Osteocyte (in vitro differentiated cells): ENCODE measurements at regions not wholly inside any gene's neighbourhood (a gene's known extent, or its start where the extent isn't known, plus 50 kb on each side); places are given as distances from the start of the nearest gene placed in this dataset.

Source experiments
- DNase-seq: peaks from one replicate; pipeline ENCODE4 v3.0.0; 2021; ENCODE audit warnings: mixed read lengths; ENCODE audit not compliant: unreplicated experiment; ENCODE audit errors: extremely low spot score
- H3K27ac Mint-ChIP-seq: one replicate; pipeline ENCODE4 v1.8.0; 2021; ENCODE audit warnings: mild to moderate bottlenecking, mixed read lengths; ENCODE audit not compliant: unreplicated experiment
- H3K27me3 Mint-ChIP-seq: one replicate; pipeline ENCODE4 v1.8.0; 2021; ENCODE audit warnings: mixed read lengths; ENCODE audit not compliant: unreplicated experiment
- H3K36me3 Mint-ChIP-seq: one replicate; pipeline ENCODE4 v1.8.0; 2021; ENCODE audit warnings: mixed read lengths; ENCODE audit not compliant: unreplicated experiment
- H3K4me1 Mint-ChIP-seq: one replicate; pipeline ENCODE4 v1.8.0; 2021; ENCODE audit warnings: mixed read lengths; ENCODE audit not compliant: unreplicated experiment
- H3K4me3 Mint-ChIP-seq: one replicate; pipeline ENCODE4 v1.8.0; 2021; ENCODE audit warnings: mild to moderate bottlenecking, moderate library complexity, mixed read lengths; ENCODE audit not compliant: unreplicated experiment
- H3K9me3 Mint-ChIP-seq: one replicate; pipeline ENCODE4 v1.8.0; 2021; ENCODE audit warnings: mixed read lengths; ENCODE audit not compliant: unreplicated experiment
- TF ChIP-seq, protein P1 (sequence below): fragments of 200-600 bp; sonication (generic); IDR thresholded peaks from 2 replicates; pipeline ENCODE4 v1.5.0; 2021; ENCODE audit warnings: antibody characterized with exemption, mild to moderate bottlenecking, moderate library complexity

DNA sequence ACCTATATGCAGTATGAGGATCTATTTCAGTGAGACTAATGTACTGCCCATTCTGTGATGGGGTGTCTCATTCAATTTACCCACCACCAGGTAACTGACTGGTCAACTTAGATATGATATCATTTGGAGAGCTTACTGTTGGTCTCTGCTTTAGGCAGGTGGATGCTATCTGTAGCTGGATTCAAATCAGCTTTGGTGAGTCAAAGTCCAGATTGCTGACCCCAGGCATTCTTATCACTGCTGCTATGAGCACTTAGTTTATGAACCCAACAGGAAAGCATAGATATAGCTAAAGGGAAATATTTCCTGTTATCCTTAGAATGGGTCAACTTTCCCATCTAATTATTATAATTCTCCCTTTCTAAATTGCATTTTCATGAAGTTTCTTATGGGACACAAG is 1295.2 kb upstream of the SPRY2 start:
- Mint-ChIP-seq H3K36me3 (no peaks in the 10 kb centered on the region), H3K4me3 (no peak overlapping the region), H3K4me1 (no peaks in the 10 kb centered on the region), H3K9me3 (no peaks in the 10 kb centered on the region), H3K27me3 (no peaks in the 10 kb centered on the region), H3K27ac (no peak overlapping the region)
- TF ChIP-seq, protein P1, sequence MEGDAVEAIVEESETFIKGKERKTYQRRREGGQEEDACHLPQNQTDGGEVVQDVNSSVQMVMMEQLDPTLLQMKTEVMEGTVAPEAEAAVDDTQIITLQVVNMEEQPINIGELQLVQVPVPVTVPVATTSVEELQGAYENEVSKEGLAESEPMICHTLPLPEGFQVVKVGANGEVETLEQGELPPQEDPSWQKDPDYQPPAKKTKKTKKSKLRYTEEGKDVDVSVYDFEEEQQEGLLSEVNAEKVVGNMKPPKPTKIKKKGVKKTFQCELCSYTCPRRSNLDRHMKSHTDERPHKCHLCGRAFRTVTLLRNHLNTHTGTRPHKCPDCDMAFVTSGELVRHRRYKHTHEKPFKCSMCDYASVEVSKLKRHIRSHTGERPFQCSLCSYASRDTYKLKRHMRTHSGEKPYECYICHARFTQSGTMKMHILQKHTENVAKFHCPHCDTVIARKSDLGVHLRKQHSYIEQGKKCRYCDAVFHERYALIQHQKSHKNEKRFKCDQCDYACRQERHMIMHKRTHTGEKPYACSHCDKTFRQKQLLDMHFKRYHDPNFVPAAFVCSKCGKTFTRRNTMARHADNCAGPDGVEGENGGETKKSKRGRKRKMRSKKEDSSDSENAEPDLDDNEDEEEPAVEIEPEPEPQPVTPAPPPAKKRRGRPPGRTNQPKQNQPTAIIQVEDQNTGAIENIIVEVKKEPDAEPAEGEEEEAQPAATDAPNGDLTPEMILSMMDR = no peak
- no peak for DNase-seq

DNA sequence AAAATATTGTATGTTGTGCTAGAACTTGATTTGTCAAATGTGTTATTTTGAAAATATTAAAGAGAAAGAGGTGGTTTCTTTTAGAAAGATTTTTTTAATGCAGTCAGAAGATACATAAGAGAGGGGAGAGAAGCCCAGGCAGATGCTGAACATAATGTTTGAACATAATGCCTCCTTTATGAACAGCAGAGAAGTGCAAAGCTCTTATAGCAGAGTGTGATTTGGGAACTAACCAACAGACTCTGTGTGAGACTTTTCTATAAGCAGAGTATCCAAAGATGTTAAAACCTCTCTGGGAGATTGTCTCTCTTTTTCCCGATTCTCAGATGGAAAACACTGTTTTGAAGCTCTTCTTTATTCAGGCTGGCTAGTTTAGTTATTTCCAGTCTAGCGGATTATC is 1274.1 kb upstream of the SPRY2 start:
- DNase-seq = no peak
- Mint-ChIP-seq H3K9me3 (no peaks in the 10 kb centered on the region), H3K27me3 (peaks cover 5% of the 10 kb centered on the region), H3K27ac (no peak overlapping the region), H3K36me3 (no peaks in the 10 kb centered on the region), H3K4me1 (no peaks in the 10 kb centered on the region), H3K4me3 (no peak overlapping the region)
- TF ChIP-seq, protein P1 = no peak

DNA sequence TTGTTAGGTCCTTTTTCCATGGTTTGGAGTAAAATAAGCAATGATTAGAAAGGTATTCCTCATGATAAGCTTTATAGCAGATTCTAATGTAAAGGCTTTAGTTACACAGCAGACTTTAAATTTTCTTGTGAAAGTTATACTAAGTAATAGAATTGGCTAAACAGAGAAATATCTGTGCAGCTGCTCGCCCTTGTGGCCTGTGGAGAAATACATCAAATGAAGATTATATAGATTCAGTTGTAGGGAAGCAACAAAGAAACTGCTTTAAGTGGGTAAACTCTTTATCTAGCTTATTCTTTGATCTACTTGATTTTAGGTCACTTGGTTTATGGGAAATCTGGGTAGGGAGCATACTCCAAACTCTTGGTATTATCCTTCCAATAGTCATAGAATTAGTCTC is 1269.7 kb upstream of the SPRY2 start:
- no peak for DNase-seq
- TF ChIP-seq, protein P1 = peak; percentile 30
- no peak overlapping the region for H3K4me3 Mint-ChIP-seq
- H3K9me3 Mint-ChIP-seq = no peaks in the 10 kb centered on the region
- H3K36me3 Mint-ChIP-seq = no peaks in the 10 kb centered on the region
- H3K27ac Mint-ChIP-seq = no peak overlapping the region
- no peaks in the 10 kb centered on the region for H3K4me1 Mint-ChIP-seq
- peaks cover 5% of the 10 kb centered on the region for H3K27me3 Mint-ChIP-seq

DNA sequence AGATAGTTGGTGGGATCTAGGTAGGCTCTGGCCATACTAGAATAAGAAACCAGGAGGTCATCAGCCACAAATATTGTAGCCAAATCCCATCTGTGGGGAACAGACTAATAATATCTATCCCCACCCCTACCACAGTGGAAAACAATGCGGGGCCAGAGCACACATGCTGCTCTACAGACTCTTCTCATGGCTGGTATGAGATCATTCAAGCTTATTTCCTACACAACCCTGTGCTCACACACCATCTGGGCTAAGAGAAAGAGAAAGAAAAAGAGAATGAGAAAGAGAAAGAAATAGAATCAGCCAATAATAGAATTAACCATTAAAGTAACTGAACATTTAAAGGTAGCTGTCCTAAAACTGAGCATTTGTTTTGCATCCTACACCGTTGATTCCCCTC is 1268.4 kb upstream of the SPRY2 start:
- Mint-ChIP-seq H3K4me3 (no peak overlapping the region), H3K36me3 (no peaks in the 10 kb centered on the region), H3K9me3 (no peaks in the 10 kb centered on the region), H3K27ac (no peak overlapping the region), H3K27me3 (peaks cover 5% of the 10 kb centered on the region), H3K4me1 (no peaks in the 10 kb centered on the region)
- DNase-seq = no peak
- TF ChIP-seq, protein P1 = no peak

DNA sequence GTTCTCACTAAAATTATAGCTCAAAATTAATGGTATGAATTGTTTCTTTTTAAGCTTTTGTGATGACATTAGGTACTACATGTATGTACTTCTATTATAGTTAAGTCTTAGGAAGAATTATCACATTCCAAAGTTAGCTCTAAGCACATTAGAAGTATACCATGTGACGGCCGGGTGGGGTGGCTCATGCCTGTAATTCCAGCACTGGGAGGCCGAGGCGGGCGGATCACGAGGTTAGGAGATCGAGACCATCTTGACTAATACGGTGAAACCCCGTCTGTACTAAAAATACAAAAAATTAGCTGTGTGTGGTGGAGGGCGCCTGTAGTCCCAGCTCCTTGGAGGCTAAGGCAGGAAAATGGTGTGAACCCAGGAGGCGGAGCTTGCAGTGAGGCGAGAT is 1265.1 kb upstream of the SPRY2 start:
- Mint-ChIP-seq H3K36me3 (no peaks in the 10 kb centered on the region), H3K27ac (no peak overlapping the region), H3K9me3 (no peaks in the 10 kb centered on the region), H3K27me3 (peaks cover 4% of the 10 kb centered on the region), H3K4me1 (no peaks in the 10 kb centered on the region), H3K4me3 (no peak overlapping the region)
- no peak for DNase-seq
- TF ChIP-seq, protein P1 = no peak
